GM12878 (cell line): ENCODE measurements at regions not wholly inside any gene's neighbourhood (a gene's known extent, or its start where the extent isn't known, plus 50 kb on each side); places are given as distances from the start of the nearest gene placed in this dataset.

Source experiments
- ATAC-seq: fragments of 200-7000 bp; cut with Tn5 transposase; 3 replicates; pipeline ENCODE4 v1.9.1; 2020; ENCODE audit warnings: mild to moderate bottlenecking, moderate library complexity
- BruUV-seq: library from RNA; stranded (reverse); fragments of 400-500 nt; replicated peaks from 2 replicates; lab custom pipeline; 2021; lab: Mats Ljungman, UMichigan
- CTCF ChIA-PET: fragments of 300-600 bp; sonication (Branson Sonifier 250); formaldehyde crosslinking; extraction: SDS; loops from one replicate; lab custom pipeline; 2021; ENCODE audit warnings: inconsistent platforms; lab: Yijun Ruan, JAX
- POLR2A ChIA-PET: fragments of 350-600 bp; formaldehyde crosslinking; extraction: SDS; loops from one replicate; lab custom pipeline; 2021; ENCODE audit warnings: inconsistent platforms; lab: Charles Lee
- RAD21 ChIA-PET: fragments of 300-600 bp; sonication (Branson Sonifier 250); formaldehyde crosslinking; loops from one replicate; lab custom pipeline; 2023; ENCODE audit warnings: antibody characterized with exemption; ENCODE audit not compliant: unreplicated experiment; lab: Charles Lee
- SMC1A ChIA-PET: fragments of 300-600 bp; sonication (Branson Sonifier 250); formaldehyde crosslinking; loops from one replicate; lab custom pipeline; 2023; ENCODE audit not compliant: unreplicated experiment, uncharacterized antibody; lab: Charles Lee
- DNase-seq: peaks from one replicate; pipeline ENCODE4 v3.0.0-alpha.2; 2011; ENCODE audit warnings: low read depth, low spot score
- FAIRE-seq: peaks from 3 replicates; lab custom pipeline; 2011; peaks lifted over from hg19 to GRCh38; lab: Jason Lieb, UNC
- H2AFZ ChIP-seq: 2 replicates; pipeline ENCODE4 v1.6.0; 2011; ENCODE audit warnings: low read depth, low read length, control low read depth; ENCODE audit not compliant: control insufficient read depth
- H3K27ac ChIP-seq: 2 replicates; pipeline ENCODE4 v1.5.1; 2011; ENCODE audit warnings: control low read depth; ENCODE audit not compliant: control insufficient read depth, insufficient read depth
- H3K27me3 ChIP-seq, 2 experiments: replicated peaks in 1 of 2; 2 replicates each; pipeline versions ENCODE4 v1.6.0 to v1.6.1; 2011; ENCODE audit warnings: low read length in 1 of 2; ENCODE audit not compliant: control insufficient read depth in 2 of 2, insufficient read depth in 2 of 2
- H3K36me3 ChIP-seq, 2 experiments: 2 replicates each; pipeline ENCODE4 v1.5.1; 2011; ENCODE audit warnings: low read length in 1 of 2; ENCODE audit not compliant: control insufficient read depth in 2 of 2, insufficient read depth in 2 of 2
- H3K4me1 ChIP-seq: 2 replicates; pipeline ENCODE4 v1.6.1; 2011; ENCODE audit warnings: mild to moderate bottlenecking, low read length, moderate library complexity, mixed read lengths; ENCODE audit not compliant: control insufficient read depth, insufficient read depth
- H3K4me2 ChIP-seq: 2 replicates; pipeline ENCODE4 v1.6.0; 2011; ENCODE audit warnings: control low read depth; ENCODE audit not compliant: control insufficient read depth, insufficient read depth
- H3K4me3 ChIP-seq: fragments of 200-600 bp; sonication (generic); 2 replicates; pipeline ENCODE4 v1.5.1; 2016
- H3K79me2 ChIP-seq: 2 replicates; pipeline ENCODE4 v1.6.0; 2011; ENCODE audit warnings: low read length; ENCODE audit not compliant: control insufficient read depth, insufficient read depth
- H3K9ac ChIP-seq: 2 replicates; pipeline ENCODE4 v1.8.0; 2011; ENCODE audit warnings: low read length, control low read depth, mixed read lengths; ENCODE audit not compliant: control insufficient read depth, insufficient read depth
- H3K9me3 ChIP-seq: replicated peaks from 3 replicates; pipeline ENCODE4 v1.5.1; 2011; ENCODE audit warnings: mild to moderate bottlenecking, low read length; ENCODE audit not compliant: control insufficient read depth, insufficient read depth
- H4K20me1 ChIP-seq: 2 replicates; pipeline ENCODE4 v1.6.0; 2011; ENCODE audit not compliant: control insufficient read depth, insufficient read depth
- CREM ChIP-seq: IDR thresholded peaks from 2 replicates; pipeline ENCODE4 v1.6.1; 2014; ENCODE audit warnings: antibody characterized with exemption, low read depth
- FOS ChIP-seq: IDR thresholded peaks from 3 replicates; pipeline ENCODE4 v1.6.1; 2011; ENCODE audit warnings: borderline replicate concordance; ENCODE audit not compliant: insufficient read length; ENCODE audit errors: extremely low read depth
- KAT2A ChIP-seq: conservative IDR thresholded peaks from 2 replicates; pipeline ENCODE4 v1.6.1; 2011; ENCODE audit warnings: low read depth, low read length; ENCODE audit not compliant: control insufficient read depth
- SIX5 ChIP-seq: IDR thresholded peaks from 2 replicates; pipeline ENCODE4 v1.6.1; 2011; ENCODE audit warnings: mild to moderate bottlenecking, low read depth, low read length, moderate library complexity; ENCODE audit not compliant: severe bottlenecking
- STAT3 ChIP-seq: IDR thresholded peaks from 2 replicates; pipeline ENCODE4 v1.6.1; 2011; ENCODE audit warnings: low read depth, low read length, improper control_type of control experiment
- TBL1XR1 ChIP-seq: IDR thresholded peaks from 2 replicates; pipeline ENCODE4 v1.6.1; 2012; ENCODE audit warnings: low read depth, low read length, improper control_type of control experiment
- ZBED1 ChIP-seq: IDR thresholded peaks from 2 replicates; pipeline ENCODE4 v1.6.1; 2016; ENCODE audit warnings: borderline replicate concordance
- WGBS: methylation state at CpG from one replicate; pipeline ENCODE4 v1.1.6; 2016; ENCODE audit warnings: low lambda C conversion rate; ENCODE audit not compliant: insufficient replicate concordance, insufficient coverage; ENCODE audit errors: missing lambda C conversion rate; 5-methylcytosine and 5-hydroxymethylcytosine counted together
- in situ Hi-C: fragments of 300-500 bp; cut with MboI; formaldehyde crosslinking; loops from 9 replicates; pipeline ENCODE4 v1.14.3; 2018; ENCODE audit warnings: mixed read lengths
- intact Hi-C: fragments of 100-400 bp; cut with micrococcal nuclease; formaldehyde crosslinking; loops from one replicate; pipeline ENCODE4 v1.14.2; 2022; ENCODE audit not compliant: unreplicated experiment
- TF ChIP-seq, protein P1 (sequence below): fragments of 450-650 bp; IDR thresholded peaks from 2 replicates; pipeline ENCODE4 v1.6.1; 2017; ENCODE audit warnings: mild to moderate bottlenecking, moderate library complexity
- TF ChIP-seq, protein P2 (sequence below): fragments of 150-350 bp; IDR thresholded peaks from 2 replicates; pipeline ENCODE4 v1.6.1; 2016; ENCODE audit warnings: low read depth, low read length

DNA sequence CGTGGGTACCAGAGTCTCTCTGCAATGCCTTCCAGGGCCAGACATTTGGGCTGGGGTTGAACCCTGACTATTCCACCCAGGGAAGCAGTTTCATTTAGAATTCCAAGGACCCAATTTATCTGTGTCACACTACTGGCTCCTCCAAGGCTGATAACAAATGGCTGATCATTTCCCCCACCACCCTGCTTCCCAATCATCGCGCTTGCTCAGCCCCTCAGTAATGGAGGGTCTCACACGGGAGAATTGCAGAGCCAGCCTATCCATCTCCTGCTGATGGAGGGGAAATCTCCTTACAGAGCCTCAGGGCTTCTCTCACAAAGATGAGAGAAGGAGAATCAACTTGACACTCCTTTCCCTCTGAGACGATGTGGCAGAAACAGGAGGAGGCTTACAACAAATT is 78.4 kb upstream of the WSCD2 start:
- Histone ChIP-seq H3K4me3 (no peak overlapping the region), H4K20me1 (no peaks in the 10 kb centered on the region), H3K79me2 (no peaks in the 10 kb centered on the region), H3K27ac (no peak overlapping the region), H3K4me1 (peaks cover 4% of the 10 kb centered on the region; the same call in 1 of the 2 replicates), H3K27me3 (peaks cover 0 to 2% of the 10 kb centered on the region in 2 experiments; a peak in 2 of 4 replicates), H3K4me2 (no peak overlapping the region), H3K9ac (no peak overlapping the region), H2AFZ (no peak overlapping the region), H3K36me3 (no peaks in the 10 kb centered on the region), H3K9me3 (no peaks in the 10 kb centered on the region)
- SMC1A ChIA-PET: no interaction called here
- POLR2A ChIA-PET: no interaction called here
- ATAC-seq: no peak
- no TSS peak for BruUV-seq
- no peak for TF ChIP-seq KAT2A
- TF ChIP-seq, protein P1, sequence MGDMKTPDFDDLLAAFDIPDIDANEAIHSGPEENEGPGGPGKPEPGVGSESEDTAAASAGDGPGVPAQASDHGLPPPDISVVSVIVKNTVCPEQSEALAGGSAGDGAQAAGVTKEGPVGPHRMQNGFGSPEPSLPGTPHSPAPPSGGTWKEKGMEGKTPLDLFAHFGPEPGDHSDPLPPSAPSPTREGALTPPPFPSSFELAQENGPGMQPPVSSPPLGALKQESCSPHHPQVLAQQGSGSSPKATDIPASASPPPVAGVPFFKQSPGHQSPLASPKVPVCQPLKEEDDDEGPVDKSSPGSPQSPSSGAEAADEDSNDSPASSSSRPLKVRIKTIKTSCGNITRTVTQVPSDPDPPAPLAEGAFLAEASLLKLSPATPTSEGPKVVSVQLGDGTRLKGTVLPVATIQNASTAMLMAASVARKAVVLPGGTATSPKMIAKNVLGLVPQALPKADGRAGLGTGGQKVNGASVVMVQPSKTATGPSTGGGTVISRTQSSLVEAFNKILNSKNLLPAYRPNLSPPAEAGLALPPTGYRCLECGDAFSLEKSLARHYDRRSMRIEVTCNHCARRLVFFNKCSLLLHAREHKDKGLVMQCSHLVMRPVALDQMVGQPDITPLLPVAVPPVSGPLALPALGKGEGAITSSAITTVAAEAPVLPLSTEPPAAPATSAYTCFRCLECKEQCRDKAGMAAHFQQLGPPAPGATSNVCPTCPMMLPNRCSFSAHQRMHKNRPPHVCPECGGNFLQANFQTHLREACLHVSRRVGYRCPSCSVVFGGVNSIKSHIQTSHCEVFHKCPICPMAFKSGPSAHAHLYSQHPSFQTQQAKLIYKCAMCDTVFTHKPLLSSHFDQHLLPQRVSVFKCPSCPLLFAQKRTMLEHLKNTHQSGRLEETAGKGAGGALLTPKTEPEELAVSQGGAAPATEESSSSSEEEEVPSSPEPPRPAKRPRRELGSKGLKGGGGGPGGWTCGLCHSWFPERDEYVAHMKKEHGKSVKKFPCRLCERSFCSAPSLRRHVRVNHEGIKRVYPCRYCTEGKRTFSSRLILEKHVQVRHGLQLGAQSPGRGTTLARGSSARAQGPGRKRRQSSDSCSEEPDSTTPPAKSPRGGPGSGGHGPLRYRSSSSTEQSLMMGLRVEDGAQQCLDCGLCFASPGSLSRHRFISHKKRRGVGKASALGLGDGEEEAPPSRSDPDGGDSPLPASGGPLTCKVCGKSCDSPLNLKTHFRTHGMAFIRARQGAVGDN: no peak
- no peak for TF ChIP-seq CREM
- TF ChIP-seq SIX5: no peak
- no peak for TF ChIP-seq STAT3
- TF ChIP-seq, protein P2, sequence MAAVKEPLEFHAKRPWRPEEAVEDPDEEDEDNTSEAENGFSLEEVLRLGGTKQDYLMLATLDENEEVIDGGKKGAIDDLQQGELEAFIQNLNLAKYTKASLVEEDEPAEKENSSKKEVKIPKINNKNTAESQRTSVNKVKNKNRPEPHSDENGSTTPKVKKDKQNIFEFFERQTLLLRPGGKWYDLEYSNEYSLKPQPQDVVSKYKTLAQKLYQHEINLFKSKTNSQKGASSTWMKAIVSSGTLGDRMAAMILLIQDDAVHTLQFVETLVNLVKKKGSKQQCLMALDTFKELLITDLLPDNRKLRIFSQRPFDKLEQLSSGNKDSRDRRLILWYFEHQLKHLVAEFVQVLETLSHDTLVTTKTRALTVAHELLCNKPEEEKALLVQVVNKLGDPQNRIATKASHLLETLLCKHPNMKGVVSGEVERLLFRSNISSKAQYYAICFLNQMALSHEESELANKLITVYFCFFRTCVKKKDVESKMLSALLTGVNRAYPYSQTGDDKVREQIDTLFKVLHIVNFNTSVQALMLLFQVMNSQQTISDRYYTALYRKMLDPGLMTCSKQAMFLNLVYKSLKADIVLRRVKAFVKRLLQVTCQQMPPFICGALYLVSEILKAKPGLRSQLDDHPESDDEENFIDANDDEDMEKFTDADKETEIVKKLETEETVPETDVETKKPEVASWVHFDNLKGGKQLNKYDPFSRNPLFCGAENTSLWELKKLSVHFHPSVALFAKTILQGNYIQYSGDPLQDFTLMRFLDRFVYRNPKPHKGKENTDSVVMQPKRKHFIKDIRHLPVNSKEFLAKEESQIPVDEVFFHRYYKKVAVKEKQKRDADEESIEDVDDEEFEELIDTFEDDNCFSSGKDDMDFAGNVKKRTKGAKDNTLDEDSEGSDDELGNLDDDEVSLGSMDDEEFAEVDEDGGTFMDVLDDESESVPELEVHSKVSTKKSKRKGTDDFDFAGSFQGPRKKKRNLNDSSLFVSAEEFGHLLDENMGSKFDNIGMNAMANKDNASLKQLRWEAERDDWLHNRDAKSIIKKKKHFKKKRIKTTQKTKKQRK: no peak
- TF ChIP-seq FOS: no peak
- no peak for TF ChIP-seq ZBED1
- TF ChIP-seq TBL1XR1: no peak
- no peak for DNase-seq
- WGBS: 52% methylated on average over 5 of the region's 5 CpGs
- intact Hi-C loops: no loop called here
- in situ Hi-C loops: no loop called here
- FAIRE-seq: no peak
- CTCF ChIA-PET: no interaction called here
- RAD21 ChIA-PET: no interaction called here
